Limb (tissue), 2 donors: ENCODE measurements at regions not wholly inside any gene's neighbourhood (a gene's known extent, or its start where the extent isn't known, plus 50 kb on each side); places are given as distances from the start of the nearest gene placed in this dataset.

Experiments used
- DNase-seq, 2 donors: peaks; one replicate each; pipeline ENCODE4 v3.0.0-alpha.2; 2016; ENCODE audit errors: extremely low spot score in 2 of 2

DNA sequence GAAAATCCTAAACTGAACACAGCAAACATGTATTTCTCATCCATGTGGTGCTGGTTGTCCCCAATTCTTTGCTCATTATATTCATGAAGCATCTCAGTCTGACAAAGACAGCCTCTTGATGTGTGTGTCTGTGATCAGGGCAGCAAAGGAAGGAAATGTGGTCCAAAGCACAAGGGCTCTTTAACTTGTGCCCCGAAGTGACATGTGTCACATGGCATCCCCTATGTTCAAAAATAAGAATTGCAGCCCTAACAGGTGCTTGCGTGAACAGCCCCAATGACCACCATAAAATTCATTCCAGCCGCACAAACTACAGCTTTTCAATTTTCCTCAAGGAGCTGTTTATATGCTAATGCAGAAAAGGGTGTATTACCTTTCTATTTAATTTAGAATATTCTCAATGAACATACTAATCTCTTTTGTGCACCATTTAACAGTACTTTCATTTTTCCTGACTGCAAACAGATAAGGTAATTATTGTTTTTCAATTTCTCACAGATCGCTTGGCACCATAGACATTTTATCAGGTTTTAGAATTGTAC, 231.9 kb upstream of the CTSO start:
- DNase-seq: no peak

DNA sequence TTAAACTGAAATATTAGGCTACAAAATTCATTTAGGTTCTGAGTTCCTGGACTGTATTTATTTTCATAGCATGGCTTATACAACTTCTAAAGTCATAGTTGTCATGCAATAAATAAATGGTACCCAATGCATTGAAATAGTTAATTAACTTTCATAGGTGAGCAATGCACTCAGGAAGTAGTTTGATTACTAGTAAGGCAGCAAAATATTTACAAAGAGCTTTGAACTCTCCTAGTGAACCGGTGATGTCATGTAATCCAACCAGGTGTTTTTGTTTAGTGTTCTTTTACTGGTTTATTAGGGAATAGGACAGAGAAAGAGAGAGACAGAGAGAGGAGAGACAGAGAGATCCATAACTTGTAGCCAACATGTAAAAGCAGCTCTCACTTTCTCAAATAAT, 228.6 kb upstream of the CTSO start:
- no peak for DNase-seq

DNA sequence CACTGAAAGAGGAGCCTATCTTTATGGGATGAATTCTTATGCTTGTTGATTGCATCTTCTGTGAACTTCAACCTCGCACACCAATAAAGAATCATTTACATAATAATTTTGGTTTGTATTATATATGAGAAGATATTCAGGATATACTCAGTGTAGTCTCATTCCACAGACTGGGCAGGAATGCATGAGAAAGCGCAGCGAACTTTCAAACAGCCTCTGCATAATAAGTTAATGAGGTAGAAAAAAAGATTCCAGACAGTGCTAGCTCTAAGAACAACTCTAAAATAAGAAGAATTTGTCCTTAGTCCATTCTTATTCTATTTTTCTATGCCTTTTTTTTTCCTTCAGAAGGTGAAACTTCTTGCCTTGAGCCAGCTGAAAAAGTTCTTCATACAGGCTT, 224.3 kb upstream of the CTSO start:
- DNase-seq: no peak

DNA sequence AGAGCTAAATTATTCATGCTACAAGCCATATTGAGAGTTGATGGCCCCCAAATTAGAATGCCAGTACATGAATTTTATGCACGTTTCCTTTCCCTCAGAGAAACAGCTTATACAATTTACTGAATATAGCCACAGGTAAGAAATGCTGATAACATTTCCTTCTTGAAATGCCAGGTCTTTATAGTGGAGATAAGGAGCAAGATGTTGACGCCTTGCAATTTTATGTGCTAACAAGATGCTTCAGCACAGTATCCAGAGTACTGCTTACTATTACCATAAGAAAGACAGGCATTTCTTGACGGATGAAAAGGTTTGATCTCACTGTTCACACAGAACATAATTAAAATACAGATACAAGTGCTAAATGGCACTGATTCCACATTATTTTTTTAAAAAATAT, 223.2 kb upstream of the CTSO start:
- no peak for DNase-seq

- DNase-seq: no peak
Measured at GRCh38 chr4:156173937-156174336, 220.3 kb upstream of the CTSO start.

DNA sequence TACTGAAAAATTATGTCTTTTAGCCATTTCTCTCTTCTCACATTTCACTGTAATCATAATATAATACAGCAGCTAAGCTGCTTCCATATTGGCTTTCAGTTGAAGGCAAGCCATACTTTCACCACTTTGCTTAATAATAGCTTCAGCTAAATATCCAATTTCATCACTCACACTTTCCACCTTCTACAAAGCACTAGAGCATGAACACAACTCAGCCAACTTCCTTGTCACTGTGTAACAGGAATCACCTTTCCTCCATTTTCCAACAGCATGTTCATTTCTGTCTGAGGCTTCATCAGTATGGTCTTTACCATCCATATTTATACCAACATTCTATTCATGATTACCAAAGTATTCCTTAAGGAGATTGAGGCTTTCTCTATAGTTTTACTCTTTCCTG, 219.8 kb upstream of the CTSO start:
- no peak for DNase-seq

DNA sequence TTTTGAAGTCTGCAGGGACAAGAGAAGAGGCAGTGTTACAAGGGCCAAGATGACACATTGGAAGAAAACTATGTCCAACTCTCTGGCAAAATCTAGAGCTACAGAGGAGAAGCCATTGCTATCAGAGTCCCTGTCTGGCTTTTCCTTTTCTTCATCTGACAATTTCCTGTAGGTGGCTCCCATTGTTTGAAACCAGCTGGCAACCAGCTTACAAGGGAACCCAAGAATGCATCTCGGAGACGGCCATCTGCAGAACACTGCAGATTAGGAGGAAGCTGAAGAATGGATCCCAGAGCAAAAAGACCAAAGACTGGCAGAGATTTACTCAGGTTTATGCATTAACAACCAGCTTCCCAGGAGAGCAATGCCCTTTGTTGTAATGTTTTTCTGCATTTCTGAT, 216.2 kb upstream of the CTSO start:
- no peak for DNase-seq

GRCh38 chr4:156169011-156169410, 215.3 kb upstream of the CTSO start:
- peak; percentile 56 to 84 for DNase-seq

DNA sequence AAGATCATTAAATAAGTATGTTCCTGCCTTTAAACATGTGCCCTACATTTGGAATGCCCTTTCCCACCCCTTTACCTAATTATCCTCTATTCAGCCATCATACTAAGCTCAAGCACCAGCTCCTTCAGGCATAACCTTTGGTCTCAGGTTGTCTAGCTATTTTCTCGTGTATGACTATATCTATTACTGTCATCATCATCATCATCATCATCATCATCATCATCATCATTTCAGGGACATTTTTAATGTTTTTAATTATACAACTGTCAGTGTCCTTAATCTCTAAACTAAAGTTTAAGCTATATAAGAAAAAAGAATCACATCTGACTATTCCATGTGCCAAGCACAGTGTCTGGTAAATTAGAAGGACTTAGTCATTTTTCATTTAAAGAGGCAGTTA, 214.6 kb upstream of the CTSO start:
- no peak for DNase-seq

- no peak for DNase-seq
Measured at GRCh38 chr4:156158747-156159146, 205.1 kb upstream of the CTSO start.

DNA sequence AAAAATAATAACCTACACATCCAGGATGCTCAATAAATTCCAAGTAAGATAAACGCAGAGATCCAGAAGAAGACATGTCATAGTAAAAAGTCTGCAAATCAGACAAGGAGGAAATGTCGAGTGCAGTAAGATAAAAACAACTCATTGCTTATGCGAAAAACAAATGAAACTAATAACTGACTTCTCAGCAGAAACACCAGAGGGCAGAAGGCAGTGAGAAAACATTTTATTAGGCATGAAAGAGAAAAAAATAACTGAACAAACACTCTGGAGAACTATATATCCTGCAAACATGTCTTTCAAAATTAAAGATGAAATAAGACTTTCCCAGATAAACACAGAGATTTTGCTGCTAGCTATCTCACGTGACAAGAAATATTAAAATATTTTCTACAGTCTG, 201.3 kb upstream of the CTSO start:
- DNase-seq: no peak

- no peak for DNase-seq
Measured at GRCh38 chr4:156146571-156146970, 192.9 kb upstream of the CTSO start.

- peak in 1 of 2 donors; percentile 4 for DNase-seq
Measured at GRCh38 chr4:156144961-156145360, 191.3 kb upstream of the CTSO start.

- DNase-seq: no peak
Measured at GRCh38 chr4:156138781-156139280, 185.2 kb upstream of the CTSO start.

DNA sequence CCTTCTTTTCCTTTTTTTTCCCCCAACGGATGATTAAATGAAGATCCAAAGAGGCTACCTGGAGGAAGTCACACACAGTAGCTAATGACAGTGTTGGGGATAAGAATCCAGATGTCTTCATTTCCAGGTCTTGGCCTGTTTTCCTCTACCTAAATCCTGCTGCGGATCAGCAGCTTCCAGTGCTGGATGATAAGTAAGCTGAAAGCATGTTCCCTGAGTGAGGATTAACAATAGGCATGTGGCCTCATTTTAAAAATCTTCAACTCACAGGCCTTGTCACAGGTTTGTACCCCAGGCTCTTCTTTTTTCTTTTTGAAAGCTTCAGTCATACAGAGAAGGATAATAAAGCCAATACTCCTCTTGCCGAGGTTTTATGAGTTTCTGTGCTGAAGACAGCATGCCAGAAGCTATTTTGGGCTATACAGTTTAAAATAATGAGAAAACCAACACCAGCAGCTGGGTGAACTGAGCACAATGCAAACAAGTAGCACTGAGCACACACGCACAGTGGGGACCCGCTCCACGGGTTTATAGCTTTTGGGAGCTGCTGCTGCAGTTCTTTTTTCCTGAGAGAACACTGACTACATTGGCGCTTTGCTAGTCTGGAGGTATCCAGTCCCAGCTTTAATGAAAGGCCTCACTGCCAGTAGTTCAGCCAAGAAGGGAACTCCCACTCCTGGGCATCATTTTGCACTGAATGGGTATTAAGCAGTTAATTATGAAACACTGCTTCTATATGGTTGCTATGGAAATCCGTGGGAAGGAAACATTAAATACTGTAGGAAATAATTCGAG, 184.2 kb upstream of the CTSO start:
- DNase-seq: peak; percentile 50 to 58

- no peak for DNase-seq
Measured at GRCh38 chr4:156132196-156132595, 178.5 kb upstream of the CTSO start.

DNA sequence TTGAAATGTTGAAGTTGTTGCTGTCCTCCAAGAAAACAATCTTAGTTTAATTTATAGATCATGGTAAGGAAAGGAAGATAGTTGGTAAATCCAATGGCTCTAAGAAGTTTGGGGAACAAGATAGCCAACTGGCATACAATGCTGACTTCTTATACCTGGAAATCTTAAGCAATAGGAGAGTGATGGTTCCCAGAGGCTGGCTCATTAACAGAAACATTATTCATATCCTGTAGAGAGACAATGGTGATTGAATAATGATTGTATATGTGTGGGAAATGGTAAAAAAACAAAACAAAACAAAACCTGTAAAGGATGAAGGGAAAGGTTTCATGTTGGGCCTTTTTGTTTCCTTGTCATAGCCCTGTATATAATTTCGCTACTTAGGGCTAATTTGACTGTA, 174.9 kb upstream of the CTSO start:
- no peak for DNase-seq

DNA sequence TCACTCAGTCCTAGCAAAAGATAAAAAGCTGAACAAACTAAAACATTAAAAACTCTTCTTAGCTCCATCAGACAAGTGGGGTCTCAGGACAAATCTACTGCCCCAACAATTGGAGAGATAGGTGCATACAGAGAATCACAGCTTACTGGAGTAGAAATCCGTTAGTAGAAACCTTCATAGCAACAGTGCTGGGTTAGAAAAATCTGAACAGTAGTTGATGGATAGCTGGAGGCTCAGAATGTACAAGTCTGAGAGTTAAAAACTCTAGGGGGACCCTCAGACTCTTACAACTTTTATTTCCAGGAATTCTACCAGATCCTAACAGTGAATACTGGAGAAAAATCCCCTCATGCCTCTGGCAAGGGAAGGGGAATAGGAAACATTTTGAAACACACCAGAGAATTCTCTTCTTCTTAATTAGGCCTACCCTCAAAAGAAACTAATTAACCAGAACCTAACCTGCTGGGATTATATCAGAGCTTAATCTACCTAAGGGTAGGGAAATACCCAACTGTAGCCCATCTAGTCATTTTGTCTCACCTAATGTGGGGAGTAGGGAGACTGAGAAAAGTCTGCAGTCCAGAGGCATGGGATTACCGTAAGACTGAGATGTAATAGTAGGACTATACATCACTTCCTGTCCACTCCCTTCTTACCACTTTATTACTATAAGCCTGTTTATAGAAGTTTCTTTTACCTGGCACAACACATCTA, 165.0 kb upstream of the CTSO start:
- DNase-seq: no peak

DNA sequence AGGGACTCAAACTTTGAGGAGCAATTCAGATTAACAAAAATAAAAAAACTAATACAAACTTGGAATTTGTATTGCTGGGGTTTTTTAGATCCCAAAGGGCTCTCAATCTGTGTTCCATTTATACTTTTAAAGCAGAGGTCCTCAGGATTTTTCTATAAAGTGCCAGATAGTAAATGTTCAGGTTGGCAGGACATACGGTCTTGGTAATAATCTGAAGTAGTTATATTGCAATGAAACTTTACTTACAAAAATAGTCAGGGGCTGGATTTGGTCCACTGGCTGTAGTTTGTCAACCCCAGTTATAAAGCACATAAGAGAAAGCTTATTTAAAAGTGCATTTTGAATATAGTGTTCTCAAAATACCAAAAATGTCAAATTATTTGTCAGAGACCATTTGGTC, 164.1 kb upstream of the CTSO start:
- no peak for DNase-seq

DNA sequence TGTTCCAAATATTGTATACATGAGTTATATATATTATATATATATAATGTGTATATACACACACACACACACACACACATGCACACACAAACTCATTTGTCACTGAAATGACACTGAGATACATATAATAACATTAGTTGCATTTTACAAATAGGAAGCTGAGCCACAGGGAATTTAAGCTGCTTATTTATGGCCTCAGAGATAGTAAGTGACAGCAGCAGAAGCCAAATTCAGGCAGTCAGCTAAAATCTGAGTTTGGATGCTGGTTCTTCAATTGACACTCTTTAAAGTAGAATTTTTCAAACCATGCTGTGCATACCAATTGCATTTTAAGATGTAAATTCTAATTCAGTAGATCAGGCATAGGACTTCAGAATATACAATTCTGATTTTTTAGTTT, 163.3 kb upstream of the CTSO start:
- no peak for DNase-seq

DNA sequence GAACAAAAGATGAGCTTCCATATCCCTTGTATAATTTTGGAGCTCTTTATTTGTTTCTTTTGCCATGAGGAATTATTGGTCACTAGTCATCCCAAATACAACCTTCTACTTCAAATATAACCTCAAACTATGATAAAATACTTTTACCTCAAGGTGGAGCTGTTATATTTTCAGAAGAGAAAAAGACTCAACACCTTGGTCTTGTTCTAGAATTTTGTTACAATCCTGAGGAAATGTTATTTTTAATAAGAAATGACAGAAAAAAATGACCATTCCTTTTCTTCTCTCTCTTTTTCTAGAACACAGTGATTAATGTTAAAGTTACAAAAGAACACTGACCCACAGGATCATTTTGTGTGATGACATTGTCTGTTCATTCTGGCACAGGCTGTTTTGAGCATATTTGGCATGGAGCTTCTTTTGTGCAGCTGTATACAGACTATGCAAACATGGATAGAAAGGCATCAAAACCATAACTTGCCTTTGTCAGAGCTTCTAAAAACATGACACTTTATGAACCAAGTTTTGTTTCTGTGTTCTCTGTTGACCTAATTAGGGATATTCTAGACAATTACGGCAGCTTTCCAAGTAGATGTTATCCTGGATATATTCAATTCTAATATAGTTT, 159.6 kb upstream of the CTSO start:
- no peak for DNase-seq

DNA sequence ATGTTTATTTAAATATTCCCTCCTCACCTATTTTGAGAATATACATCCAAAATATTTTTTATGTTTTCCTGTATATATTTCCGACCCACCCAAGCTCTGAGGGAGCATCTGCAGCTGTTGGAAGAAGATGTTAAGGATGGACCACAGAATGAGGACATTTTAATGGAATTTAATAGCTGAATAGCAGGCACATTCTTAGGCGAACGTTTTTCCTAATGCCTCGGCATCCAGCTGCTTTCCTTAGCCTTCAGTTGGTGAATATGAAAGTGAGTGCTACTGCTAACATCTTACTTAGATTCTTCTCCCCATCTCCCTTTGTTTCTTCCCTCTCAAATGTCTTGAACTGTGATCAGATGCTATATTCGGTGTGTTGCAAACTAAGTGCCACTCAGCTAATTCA, 158.0 kb upstream of the CTSO start:
- DNase-seq: peak in 1 of 2 donors; percentile 52
